A673 (cell line): ENCODE measurements at regions not wholly inside any gene's neighbourhood (a gene's known extent, or its start where the extent isn't known, plus 50 kb on each side); places are given as distances from the start of the nearest gene placed in this dataset.

Source experiments
- BruUV-seq: library from RNA; stranded (reverse); fragments of 400-500 nt; replicated peaks from 2 replicates; lab custom pipeline; 2021; lab: Mats Ljungman, UMichigan
- CTCF ChIA-PET: fragments of 300-600 bp; sonication (Branson Sonifier 250); formaldehyde crosslinking; loops from one replicate; lab custom pipeline; 2022; ENCODE audit warnings: antibody characterized with exemption; lab: Charles Lee
- POLR2A ChIA-PET: fragments of 300-600 bp; sonication (Branson Sonifier 250); formaldehyde crosslinking; loops from one replicate; lab custom pipeline; 2022; ENCODE audit warnings: antibody characterized with exemption; ENCODE audit not compliant: low non-redundant PET; lab: Charles Lee
- DNase-seq: peaks from one replicate; pipeline ENCODE4 v3.0.0-alpha.2; 2015; ENCODE audit warnings: low spot score
- H3K27ac ChIP-seq: fragments of 200-600 bp; sonication (generic); 2 replicates; pipeline ENCODE4 v1.5.1; 2016; ENCODE audit warnings: mixed run types, low read depth, mild to moderate bottlenecking, mixed read lengths, antibody characterized with exemption, low read length; ENCODE audit not compliant: poor library complexity, severe bottlenecking
- H3K27me3 ChIP-seq: fragments of 200-600 bp; sonication (generic); replicated peaks from 2 replicates; pipeline ENCODE4 v1.6.1; 2017; ENCODE audit warnings: mixed run types, low read depth, mild to moderate bottlenecking, mixed read lengths, antibody characterized with exemption, low read length; ENCODE audit not compliant: insufficient read depth, poor library complexity
- H3K36me3 ChIP-seq: fragments of 200-600 bp; sonication (generic); 2 replicates; pipeline ENCODE4 v1.6.1; 2016; ENCODE audit warnings: mixed run types, mild to moderate bottlenecking, mixed read lengths, antibody characterized with exemption, low read length; ENCODE audit not compliant: insufficient read depth, poor library complexity, severe bottlenecking
- H3K4me1 ChIP-seq: fragments of 200-600 bp; sonication (generic); 2 replicates; pipeline ENCODE4 v1.6.1; 2017; ENCODE audit warnings: mixed run types, mild to moderate bottlenecking, mixed read lengths, antibody characterized with exemption, low read length; ENCODE audit not compliant: insufficient read depth, poor library complexity, severe bottlenecking
- H3K4me3 ChIP-seq: fragments of 200-600 bp; sonication (generic); 2 replicates; pipeline ENCODE4 v1.5.1; 2016; ENCODE audit warnings: low read depth, mixed run types, mild to moderate bottlenecking, mixed read lengths, low read length; ENCODE audit not compliant: poor library complexity, severe bottlenecking
- H3K9me3 ChIP-seq: fragments of 200-600 bp; sonication (generic); 2 replicates; pipeline ENCODE4 v1.6.1; 2016; ENCODE audit warnings: mixed run types, low read depth, mild to moderate bottlenecking, mixed read lengths, antibody characterized with exemption, low read length; ENCODE audit not compliant: poor library complexity, severe bottlenecking
- CTCF ChIP-seq: fragments of 300-800, 200-600 bp; sonication (generic); conservative IDR thresholded peaks from 2 replicates; pipeline ENCODE4 v1.5.1; 2017; ENCODE audit warnings: low read depth, mild to moderate bottlenecking, antibody characterized with exemption, low read length, moderate library complexity, mixed read lengths
- EZH2 ChIP-seq: fragments of 200-600 bp; sonication (generic); IDR thresholded peaks from 2 replicates; pipeline ENCODE4 v1.6.1; 2017; ENCODE audit warnings: borderline replicate concordance, low read depth, mild to moderate bottlenecking, mixed read lengths, antibody characterized with exemption, low read length; ENCODE audit not compliant: poor library complexity, severe bottlenecking
- intact Hi-C: fragments of 100-400 bp; cut with micrococcal nuclease; formaldehyde crosslinking; loops from one replicate; pipeline ENCODE4 v1.10.0; 2022; ENCODE audit not compliant: unreplicated experiment

DNA sequence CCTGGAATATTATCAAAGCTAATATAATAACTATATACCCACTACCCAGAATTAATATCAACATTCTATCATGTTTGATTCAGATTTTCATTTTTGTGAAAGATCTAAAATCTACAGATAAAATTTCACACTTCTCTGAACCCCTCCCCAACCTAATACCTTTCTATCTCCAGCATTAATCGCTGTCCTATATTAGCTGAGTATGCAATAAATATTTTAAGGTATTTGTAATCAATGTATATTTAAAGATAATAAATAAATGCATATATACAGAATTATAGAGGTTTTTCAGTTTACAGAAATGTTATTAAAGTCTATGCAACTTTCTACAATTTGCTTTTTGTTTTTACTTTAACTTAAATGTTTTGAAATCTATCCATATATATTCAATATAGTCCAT is 156.7 kb upstream of the NRSN1 start:
- H3K4me1 ChIP-seq = no peaks in the 10 kb centered on the region
- ChIA-PET POLR2A (no interaction called here), CTCF (no interaction called here)
- peaks cover 10% of the 10 kb centered on the region for H3K27me3 ChIP-seq
- no peak overlapping the region for H3K27ac ChIP-seq
- no peak for DNase-seq
- no peaks in the 10 kb centered on the region for H3K36me3 ChIP-seq
- intact Hi-C loops = no loop called here
- H3K9me3 ChIP-seq = no peaks in the 10 kb centered on the region
- TF ChIP-seq EZH2 (no peak), CTCF (no peak)
- BruUV-seq = no TSS peak
- no peak overlapping the region for H3K4me3 ChIP-seq

DNA sequence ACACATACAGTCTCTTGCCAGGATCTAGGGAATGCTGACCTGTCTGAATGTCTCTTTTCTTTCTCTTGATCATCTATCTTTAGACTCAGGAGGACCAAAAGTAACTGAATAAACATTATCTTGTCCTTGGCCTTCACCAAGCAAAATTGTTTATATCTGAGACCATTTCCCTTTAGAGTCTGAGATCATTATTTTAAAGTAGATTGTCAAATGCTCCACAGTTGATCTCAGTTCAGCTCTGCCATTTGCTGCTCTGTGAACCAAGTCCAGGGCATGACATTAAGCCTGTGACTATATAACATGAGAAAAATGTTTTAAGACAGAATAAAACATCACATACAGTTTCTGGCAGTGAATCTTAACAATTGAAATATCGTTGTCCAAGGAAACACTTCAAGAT is 148.3 kb upstream of the NRSN1 start:
- H3K27ac ChIP-seq = no peak overlapping the region
- no peaks in the 10 kb centered on the region for H3K9me3 ChIP-seq
- CTCF ChIA-PET = no interaction called here
- intact Hi-C loops = no loop called here
- no peak overlapping the region for H3K4me3 ChIP-seq
- H3K36me3 ChIP-seq = no peaks in the 10 kb centered on the region
- BruUV-seq = no TSS peak
- DNase-seq = no peak
- H3K4me1 ChIP-seq = no peaks in the 10 kb centered on the region
- no peak for TF ChIP-seq CTCF
- no peak for TF ChIP-seq EZH2
- POLR2A ChIA-PET = no interaction called here
- H3K27me3 ChIP-seq = no peaks in the 10 kb centered on the region

DNA sequence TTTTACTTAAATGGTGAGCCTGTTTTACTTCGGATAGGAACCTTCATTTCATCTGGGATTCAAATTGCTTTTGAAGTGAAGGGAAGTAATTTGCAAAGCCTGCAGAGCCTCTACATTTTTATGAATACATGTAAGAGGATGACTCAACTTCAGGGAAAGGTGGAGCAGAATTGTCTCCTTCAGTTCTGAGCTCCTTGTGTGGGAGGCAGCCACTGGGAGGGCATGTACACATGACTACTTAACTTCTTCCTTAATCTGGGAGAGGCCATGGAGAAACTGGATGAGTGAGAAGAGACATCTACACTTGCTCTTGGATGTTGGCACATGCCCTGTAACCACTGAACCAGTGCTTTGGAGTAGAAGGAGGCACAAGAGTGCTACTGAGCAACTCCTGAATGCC is 145.1 kb upstream of the NRSN1 start:
- Histone ChIP-seq H3K36me3 (no peaks in the 10 kb centered on the region), H3K4me1 (no peaks in the 10 kb centered on the region), H3K27ac (no peak overlapping the region), H3K4me3 (no peak overlapping the region), H3K9me3 (no peaks in the 10 kb centered on the region), H3K27me3 (no peaks in the 10 kb centered on the region)
- no peak for TF ChIP-seq CTCF
- intact Hi-C loops = no loop called here
- ChIA-PET CTCF (no interaction called here), POLR2A (no interaction called here)
- no TSS peak for BruUV-seq
- peak; percentile 35 for DNase-seq
